ENCODE measurements at regions not wholly inside any gene's neighbourhood (a gene's known extent, or its start where the extent isn't known, plus 50 kb on each side); places are given as distances from the start of the nearest gene placed in this dataset.
A peak's percentile ranks its signal among the peaks of the same experiment; 100 is the strongest.

DNA sequence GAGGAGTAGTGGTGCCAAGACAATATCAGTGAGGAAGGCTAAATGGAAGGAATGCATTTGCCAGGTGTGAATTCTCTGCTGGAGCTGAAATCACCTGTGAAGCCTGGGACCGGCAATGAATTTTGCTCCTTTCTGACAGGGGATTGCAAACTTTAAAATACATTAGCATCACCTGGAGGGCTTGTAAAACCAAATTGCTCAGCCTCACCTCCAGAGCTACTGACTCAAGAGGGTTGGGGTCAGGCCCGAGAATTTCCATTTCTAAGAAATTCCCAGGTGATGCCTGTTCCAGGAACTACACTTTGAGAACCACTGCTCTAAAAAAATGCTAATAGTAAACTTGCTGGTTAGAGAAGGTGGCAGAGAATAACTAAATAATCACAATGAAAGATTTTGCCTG is 445.6 kb upstream of the RBMS3 start:
- no peak for DNase-seq

DNA sequence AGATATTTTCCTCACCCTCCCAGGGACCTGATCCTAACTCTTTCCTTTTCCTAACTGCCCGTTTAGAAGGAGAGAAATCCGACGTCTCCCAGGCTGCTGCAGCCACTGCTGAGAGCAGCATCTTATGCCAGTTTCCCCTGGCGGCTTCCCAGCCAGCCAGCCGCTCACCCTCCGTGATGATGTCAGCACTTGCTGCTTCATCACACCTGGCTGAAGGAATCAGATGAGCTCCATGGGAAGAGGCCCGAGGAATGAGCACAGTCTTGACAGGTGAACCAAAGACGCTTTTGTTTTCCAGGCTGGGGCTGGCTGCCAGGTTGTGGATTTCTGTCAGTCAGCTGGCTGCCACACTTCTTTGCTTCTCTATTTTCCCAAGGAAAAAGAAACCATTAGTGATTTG is 445.1 kb upstream of the RBMS3 start:
- DNase-seq, result no peak

DNA sequence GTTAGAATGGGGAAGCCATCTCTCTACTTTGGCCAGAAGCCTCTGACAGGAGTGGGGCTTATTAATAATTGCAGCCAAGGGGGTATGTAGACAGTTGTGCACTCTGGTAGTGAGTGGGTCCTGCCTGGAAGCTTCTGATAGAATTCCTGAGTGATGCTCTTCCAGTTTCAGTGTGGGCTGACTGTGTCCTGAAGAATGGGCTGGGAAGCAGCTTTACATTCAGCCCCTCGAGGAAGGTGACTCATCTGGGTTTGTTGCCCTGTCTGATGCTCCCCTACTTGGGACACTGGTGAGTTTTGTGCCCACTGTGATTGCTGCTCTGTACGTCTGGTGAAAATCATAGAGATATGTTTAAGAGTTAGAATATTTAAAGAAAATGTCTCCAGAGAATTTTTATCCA is 444.7 kb upstream of the RBMS3 start:
- no peak for DNase-seq

DNA sequence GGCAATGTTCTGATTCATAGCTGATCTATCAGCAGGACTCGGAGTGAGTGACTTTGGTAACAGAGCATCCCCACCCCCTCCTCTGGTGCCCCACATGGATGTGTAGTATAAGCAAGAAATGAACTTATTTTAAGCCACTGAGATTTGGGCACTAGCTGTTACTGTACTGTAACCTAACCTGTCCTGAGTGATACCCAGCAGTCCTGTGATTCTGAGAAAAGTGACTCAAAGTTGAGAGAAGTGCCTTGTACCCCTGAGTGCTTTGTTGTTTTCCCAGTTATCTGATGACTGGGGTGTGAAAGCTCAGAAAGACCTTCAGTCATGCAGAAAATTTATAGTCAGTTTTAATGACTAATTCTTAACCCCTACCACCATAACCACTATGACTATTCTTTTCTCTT is 439.9 kb upstream of the RBMS3 start:
- peak in 1 of 5 experiments; percentile 90 for DNase-seq

DNA sequence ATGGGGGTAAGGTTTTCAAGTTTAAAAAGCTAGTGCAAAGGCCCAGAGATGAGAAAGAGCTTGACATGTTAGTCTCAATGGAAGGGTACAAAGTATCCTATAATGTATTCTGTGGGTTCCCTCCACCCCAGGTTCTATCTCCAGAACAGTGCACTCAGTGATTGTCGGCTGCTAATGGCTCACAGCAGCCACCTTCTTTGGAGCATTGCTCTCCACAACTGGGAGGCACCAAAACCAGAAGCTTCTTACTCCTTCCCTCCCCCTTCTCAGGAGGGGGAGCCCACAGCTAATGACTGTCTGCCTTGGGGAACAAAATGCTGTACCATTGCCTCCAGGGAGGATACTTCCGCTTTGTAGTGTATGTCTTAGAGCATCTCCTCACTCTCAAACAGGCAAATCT is 439.4 kb upstream of the RBMS3 start:
- DNase-seq, result peak in 1 of 5 experiments; percentile 53

DNA sequence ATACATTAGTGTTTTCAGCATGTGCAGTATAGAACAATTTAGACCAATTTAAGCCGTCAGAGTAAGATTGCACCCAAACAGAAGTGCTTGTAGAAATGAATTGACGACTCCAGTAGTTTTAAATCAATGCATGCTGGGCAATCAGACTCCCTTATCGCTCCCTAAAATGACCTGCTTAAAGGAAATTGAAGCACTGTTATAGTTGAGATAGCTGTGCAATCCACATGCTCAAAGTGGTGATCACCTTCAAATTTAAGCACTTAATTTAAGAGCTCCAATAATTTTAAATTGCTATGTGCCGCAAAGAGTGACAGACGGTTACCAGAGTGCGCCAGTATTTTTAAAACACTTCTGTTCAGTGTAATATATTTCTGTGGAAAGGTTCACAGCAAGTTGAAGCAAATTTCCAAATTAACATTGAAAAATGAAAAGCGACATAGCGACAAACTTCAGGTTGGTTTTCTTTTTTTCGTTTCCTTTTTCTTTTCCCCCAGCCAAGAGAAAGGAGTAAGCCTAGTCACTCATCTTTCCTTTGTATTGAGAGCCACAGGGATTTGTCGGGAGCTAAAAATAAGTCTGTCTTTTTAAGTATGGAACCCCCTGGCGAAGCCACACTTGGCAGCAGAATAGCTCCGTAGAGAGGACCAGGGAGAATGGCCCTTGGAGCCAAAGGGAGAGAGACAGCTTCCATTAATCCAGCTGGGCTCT is 436.4 kb upstream of the RBMS3 start:
- DNase-seq, result no peak

DNA sequence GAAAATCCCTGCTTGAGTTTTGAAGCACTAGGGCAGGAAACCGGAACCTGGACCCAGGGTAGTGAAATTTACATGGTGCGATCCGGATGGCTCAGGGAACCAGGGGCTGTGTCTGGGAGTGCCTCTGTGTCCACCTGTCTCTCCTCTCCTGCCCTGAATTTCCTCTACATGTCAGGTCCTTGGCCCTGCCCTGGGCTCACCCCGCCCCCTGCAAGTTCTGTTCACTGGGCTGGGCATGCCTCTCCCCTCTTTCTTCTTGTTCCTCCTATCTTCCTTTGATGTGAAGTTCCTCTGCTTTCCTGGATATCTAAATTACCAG is 435.9 kb upstream of the RBMS3 start:
- no peak for DNase-seq

DNA sequence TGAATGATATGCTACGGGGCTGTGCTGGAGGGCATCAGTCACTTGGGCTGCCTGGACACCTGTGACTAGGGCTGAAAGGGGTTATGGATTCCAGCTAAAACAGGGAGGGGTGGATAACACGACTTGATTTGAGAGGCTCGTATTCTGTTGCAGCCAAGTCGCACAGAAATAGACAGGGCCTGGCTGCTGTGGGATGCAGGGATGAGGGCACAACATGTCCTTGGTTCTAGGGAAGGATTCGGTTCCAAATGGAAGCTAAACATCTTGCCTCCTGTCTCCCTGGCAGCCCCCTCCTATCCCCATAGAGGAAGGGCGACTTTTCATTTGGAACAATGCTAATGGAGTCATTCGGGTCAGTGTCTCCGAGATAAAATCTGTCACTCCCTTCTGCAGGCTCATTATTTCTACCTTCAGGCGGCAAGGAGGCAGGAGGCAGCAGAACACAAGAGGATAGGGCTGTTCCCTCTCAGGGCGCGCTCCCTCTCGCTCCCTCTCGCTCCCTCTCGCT is 433.8 kb upstream of the RBMS3 start:
- no peak for DNase-seq

DNA sequence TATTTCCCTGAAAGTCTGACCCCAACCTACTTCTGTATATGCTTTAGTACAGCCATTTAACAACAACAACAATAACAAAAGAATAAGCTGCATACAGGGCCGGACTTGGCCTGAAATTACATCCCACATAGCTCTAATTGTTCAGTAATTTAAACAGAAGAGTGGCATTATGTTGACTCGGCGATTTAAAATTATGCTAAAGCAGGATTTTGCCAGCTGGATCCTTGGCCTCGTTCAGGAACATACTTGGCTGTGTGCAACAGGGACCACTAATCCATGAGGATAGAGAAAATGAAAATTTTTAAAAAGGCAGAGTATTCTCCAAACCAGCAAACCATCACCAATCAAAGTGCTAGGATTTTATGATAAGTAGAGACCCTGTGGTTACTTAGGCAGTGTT is 433.1 kb upstream of the RBMS3 start:
- DNase-seq, result no peak

DNA sequence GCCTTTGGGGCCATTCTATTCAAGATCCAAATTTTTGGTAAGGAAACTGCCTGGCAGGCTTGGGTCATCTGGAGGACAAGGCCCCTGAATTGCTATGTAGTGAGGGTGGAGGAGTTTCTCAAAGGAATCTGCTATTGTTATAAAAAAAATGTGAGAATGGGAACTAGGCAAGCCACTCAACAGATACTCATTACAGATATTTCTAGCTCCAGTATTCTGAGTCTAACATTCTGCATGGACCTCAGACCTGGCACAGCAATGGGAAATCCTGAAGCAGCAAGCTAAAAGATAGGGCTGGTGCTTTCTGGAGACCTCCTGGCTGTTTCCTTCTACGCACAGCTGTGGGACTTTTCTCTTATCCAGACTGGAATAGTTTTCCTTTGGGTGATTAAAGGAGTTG is 430.7 kb upstream of the RBMS3 start:
- no peak for DNase-seq

DNA sequence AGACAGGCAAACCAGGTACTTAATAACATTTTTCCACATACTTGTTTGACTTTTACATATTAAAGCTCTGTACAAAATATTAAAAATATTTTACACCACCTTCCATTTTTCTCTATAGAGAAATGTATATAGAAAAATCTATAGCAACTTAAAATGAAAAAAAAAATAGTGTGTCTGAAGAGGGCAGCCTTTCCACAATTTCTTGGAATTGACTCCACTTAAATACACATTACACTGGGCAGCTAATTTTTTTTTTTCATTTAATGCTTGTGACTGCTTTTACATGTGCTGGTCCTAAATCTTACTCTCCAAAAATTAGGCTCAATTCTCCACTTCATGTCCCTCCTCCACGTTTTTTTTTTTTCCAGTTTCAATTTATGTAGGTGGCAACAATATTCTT is 427.0 kb upstream of the RBMS3 start:
- DNase-seq, result no peak

DNA sequence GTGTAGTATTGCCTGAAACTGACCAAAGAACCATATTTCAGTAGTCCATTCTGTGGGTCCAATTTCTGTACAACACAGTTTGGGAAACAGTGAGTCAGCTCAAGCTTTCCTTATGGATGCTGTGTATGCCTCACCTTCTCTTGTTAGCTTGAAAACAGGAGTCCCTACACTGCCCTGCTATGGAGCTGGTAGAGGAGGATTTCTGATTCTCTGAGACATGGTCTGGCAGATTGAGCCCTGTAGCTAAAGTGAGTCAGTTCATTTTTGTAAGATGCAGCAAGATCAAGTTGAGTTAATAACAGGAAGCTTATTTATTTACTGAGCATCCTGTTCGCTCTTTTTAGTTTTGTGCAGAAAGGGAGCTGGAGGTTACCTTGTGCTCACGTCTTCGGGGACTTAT is 424.1 kb upstream of the RBMS3 start:
- DNase-seq, result no peak

DNA sequence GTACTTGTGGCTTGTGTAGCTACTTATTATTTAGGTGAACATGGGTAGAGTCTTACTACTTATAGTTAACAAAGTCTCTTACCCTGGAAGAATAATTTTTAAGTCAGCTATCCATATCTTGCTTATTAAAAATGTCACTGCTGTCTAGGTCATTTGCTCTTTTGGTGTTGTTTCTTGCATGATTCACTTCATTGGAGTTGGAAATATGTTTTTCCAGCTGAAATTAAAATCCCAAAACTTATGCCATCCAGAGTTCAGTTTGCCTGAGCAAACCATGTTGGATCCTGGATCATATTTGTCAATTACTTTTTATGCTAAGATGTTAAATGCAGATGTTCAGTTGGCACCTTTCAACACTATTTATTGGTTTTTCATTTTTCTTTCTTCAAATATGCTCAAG is 421.0 kb upstream of the RBMS3 start:
- no peak for DNase-seq

DNA sequence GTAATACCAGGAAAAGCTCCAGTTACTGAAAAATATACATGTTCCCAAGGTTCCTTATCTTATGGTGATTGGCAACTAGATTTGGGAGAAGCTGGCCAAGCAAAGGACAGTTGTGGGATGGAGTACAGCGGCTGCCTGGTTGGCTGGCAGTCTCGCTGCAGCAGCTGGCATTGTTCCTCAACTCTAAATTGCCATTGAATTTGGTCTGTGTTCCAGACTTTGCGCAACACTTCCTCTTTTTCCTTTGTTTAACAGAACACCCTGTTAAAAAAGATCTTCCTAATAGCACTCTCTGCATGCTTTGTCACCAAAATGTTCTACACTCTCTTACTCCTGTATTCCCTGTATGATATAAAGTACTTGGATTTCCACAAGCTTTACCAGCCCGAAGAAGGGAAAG is 420.6 kb upstream of the RBMS3 start:
- no peak for DNase-seq

DNA sequence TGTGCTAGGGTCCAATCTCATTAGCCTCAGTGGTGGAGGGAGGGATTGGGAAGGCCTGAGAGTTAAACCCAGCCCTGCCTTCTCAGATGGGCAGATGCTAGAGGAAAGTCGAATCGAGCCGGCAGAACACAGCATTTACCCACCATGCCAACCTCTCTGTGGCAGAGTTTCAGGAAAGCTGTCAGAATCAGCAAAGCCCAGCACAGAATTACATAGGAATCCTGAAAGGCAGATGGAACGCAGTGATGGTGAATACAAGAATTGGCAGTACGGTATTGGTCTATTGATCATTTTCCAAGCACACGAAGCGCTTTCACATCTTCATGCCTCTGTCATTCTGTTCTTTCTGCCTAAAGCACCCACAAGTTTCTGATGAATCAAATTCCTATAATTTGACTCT is 417.7 kb upstream of the RBMS3 start:
- no peak for DNase-seq

DNA sequence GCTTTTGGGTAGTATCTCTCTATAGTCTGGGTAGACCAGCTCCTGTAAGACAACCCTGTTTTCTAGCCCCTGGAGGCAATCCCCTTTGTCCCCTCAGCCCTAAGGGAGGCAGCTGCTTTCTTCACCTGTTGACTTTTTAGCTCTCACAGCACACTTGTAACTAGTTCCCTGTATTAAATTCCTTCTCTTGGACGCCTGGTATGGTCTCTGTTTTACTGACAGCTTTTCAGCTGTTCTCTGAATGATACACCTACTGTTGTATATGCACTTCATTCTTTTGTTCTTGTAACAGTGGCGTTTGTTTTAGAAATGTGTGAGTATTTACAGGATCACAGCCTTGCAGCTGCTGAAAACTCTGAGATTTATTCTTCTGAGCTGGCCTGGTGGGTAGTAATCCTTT is 413.0 kb upstream of the RBMS3 start:
- DNase-seq, result no peak

DNA sequence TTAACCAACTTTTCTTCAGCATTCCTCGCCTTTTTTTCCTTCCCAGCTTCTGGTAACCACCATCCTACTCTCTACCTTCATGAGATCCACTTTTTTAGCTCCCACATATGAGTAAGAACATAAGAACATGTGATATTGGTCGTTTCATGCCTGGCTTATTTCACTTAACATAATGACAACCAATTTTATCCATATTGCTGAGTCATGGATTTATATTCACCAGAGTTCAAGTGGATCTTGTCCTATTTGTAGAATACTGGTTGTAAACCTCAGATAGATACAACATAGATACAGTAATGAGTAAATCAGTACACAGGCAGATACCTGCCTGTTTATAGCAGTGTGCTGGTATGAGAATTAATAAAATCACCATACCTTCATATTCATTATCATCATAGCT is 412.0 kb upstream of the RBMS3 start:
- DNase-seq, result no peak

DNA sequence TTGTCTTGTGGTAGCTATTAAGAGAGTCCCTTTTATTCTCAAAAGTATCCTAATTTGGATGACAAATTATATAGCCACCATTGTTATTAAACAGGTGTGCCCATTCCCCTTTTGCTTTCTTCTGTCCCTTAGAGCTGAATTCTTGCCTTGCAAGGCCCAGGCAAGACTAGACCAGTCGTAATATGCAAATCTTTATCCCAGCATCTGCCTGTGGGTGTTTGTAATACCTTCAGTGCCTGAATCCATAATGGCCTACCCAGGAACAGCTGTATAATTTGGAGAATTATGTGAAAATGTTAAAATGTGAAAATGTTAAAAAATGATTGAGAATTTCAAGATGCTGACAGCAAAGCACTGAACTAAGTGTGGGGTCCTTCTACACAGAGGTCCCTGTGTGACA is 403.0 kb upstream of the RBMS3 start:
- no peak for DNase-seq

DNA sequence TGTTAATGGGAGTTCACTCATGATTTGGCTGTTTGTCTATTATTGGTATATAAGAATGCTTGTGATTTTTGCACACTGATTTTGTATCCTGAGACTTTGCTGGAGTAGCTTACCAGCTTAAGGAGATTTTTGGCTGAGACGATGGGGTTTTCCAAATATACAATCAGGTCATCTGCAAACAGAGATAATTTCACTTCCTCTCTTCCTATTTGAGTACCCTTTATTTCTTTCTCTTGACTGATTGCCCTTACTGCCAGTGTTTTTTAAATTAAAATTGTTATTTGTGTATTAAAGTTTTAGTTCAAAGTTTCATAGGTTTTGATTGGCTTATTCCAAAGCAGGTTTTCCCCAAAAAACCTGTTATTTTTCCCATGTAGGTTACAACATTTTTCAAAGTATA is 390.5 kb upstream of the RBMS3 start:
- no peak for DNase-seq

DNA sequence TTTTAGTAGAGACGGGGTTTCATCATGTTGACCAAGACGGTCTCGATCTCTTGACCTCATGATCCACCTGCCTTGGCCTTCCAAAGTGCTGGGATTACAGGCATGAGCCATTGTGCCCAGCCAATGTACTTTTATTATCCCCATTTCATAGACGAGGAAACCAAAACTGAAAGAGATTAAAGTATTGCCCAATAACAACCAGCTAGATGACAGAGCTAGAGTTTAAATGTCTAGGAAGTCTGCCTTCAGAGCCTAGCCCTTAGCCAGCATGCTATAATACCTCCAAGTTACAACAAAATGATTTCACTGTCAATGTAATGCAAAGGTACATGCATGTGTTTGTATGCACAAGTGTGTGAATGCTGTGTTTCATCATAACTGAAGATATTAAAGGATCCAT is 389.4 kb upstream of the RBMS3 start:
- no peak for DNase-seq

DNA sequence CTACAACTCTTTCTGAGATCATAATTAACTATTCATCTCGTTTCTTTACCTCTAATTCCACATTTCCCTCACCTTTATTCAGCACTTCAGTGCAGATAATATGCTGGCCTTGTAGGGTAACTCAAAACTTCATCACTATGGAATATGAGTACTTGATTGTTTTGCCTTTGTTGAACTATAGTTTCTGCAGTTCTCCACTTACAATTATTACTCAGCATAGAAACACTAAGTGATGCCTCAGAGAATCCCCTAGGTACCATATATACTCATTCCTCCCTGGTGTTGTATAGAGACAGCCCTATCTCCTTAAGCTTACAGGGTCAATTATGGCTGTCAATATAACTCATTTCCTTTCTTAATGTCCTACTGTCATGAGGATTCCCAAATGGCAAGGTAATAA is 380.6 kb upstream of the RBMS3 start:
- no peak for DNase-seq

DNA sequence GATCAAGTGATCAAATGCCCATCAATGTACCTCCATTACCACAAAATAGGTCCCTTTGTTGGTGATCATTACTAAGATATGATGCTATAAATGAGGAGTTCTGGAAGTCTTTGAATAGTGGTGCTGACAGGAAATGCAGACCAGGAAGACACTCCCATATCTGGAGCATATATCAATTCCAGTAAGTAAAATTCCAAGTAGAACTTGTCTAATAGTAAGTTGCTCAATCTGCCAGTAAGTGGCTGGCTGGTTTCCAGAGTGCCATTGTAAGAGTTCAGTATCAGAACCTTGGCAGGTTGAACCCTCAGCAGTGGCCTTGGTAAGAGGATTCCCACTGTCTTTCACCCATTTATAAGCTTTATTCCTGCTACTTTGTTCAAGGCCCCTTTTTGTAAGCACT is 379.9 kb upstream of the RBMS3 start:
- DNase-seq, result no peak

DNA sequence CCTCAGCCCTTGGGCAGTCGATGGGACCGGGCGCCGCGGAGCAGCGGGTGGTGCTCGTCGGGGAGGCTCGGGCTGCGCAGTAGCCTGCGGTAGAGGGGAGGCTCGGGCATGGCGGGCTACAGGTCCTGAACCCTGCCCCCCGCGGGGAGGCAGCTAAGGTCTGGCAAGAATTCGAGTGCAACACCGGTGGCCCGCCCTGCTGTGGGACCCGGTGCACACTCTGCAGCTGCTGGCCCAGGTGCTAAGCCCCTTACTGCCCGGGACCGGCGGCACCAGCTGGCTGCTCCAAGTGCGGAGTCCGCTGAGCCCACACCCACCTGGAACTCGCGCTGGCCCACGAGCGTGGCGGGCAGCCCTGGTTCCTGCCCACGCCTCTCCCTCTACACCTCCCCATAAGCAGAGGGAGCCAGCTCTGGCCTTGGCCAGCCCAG is 377.7 kb upstream of the RBMS3 start:
- DNase-seq, result peak in 2 of 5 experiments; percentile 3 to 7

DNA sequence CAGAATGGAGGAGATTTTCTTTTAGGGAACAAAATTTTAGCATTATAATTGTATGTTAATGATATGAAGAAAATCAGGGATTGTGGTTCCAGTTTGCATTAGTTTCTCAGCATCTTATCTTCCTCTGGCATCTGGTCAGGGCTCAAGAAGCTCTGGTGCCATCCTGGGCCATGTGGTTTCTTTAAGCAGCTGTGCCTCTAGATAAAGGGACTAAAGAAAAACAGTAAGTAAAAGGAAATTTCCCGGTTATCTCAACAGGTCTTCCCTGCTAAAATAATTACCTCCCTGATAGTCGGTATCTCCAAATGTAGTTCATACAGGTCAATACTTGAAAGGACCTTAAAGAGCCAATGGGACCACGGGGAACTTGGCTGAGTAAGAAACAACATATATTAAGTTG is 375.1 kb upstream of the RBMS3 start:
- no peak for DNase-seq

DNA sequence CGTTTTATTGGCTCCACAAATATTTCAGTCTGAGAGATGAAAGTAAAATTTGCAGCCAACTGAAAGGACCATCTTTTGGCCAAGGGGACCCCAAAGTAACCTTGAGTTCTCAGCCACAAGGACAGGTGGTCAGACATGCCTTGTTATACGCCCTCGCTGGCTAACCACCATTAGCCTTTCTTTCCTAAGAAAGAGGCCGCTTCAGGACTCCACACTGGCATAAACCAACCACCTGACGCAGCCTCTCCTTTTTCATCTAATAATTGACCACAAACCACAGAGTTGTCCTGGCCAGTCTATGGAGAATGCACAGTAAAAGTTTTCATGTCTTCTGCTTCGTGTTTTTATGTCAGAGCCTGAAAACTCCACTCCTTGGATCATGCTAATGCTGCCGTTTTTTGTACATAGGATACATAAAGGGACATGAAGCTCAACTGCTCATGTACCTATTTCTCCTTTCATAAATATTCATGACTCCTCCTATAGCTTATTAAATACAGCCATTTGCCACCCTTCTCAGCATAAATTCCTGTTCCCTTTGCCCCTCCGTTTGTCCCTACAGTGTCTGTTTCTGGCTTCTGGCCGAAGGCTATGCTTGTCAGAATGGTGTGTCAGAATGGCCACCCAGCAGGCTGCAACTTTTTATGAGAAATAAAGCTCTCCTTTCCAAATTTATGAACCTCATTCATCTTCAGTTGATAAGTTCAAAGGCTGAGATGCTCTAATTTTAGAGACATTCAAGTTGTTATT is 374.1 kb upstream of the RBMS3 start:
- DNase-seq, result no peak
